ENCODE measurements at regions not wholly inside any gene's neighbourhood (a gene's known extent, or its start where the extent isn't known, plus 50 kb on each side); places are given as distances from the start of the nearest gene placed in this dataset.
"Not testable (repeated sequence)": the region's sequence is repeated elsewhere in the genome, so short reads cannot be mapped to it uniquely, and the experiment has no call there.

- not testable (repeated sequence) for DNase-seq (ENCODE audit: low read depth)
Measured at GRCh38 chr6:140189263-140189662, 814.8 kb upstream of the CITED2 start.

DNA sequence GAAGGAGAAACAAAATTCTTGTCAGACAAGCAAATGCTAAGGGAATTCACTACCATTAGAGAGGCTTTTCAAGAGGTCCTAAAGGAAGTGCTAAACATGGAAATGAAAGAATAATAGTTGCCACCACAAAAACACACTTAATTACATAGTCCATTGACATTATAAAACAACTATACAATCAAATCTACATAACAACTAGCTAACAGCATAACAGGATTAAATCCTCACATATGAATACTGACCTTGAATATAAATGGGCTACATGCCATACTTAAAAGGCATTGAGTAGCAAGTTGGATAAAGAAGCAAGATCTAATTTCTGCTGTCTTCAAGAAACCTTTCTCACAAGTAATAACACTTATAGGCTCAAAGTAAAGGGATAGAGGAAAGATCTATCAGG lies 811.5 kb upstream of the CITED2 start:
- DNase-seq (ENCODE audit: low read depth), result no peak

DNA sequence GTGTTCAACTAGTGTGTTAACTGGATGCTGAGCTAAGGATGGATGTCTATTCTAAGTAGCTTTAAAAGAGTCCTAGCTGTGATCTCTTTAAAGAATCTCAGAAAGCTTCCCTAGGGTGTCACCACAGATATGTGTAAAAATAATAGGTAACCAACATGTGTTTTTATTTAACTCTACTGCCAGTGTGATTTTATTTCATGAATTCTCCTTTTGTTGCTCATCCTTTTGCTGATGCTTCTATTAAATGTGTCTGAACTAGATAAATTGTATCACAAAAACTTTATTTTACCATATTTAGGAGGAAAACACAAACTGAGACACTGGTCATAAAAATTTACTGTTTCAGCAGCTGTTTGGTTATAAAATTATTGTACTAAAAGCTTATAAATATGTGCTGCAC lies 809.4 kb upstream of the CITED2 start:
- DNase-seq (ENCODE audit: low read depth), result no peak

DNA sequence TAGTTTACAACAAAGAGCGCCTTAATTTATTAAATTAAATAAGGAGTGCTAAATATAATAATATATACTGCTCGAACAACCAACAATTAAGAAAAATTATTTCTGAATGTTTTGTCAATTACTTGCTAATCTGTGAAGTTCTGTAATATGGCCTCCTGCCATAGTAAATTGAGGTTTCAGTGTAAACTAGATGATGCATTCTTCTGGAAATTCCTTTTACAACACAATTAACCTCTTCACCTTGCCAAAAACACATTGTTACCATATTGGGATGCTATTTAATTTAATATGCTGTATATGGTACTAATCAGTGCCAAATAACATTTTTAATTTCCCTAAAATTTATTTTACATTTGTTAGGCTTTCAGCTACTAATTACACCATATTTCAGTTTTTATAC lies 808.4 kb upstream of the CITED2 start:
- DNase-seq (ENCODE audit: low read depth), result no peak

DNA sequence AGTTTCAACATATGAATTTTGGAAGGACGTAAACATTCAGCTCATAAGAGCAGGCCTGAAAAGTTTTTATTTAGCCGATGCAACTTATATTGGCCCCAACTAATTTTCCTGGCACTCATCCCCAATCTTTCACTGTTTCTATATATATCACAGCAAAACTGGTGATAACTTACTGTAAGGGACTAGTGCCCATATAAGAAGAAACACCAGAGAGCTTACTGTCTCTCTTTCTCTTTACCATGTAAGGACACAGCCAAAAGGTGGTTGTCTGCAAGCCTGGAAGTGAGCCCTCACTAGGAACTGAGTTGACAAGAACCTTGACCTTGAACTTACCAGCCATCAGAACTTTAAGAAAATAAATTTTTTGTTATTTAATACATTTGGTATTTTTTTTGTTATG lies 807.4 kb upstream of the CITED2 start:
- DNase-seq (ENCODE audit: low read depth), result no peak

DNA sequence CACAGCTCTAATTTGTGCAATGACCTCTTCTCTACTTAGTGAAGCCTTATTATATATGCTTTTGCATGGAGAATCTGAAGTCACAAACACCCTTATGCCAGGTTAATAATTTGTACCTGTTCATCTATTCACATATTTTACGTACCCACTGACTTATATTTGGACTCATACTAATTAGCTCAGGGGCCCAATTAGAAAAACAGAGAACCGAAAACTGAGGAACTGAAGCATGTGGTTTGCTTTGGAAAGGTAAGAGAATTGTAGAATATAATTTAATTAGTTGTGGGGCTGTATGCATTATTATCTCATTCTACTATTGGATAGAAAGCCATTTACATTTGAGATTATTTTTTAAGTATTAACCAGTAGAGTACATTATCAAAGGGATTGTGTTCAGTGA lies 805.9 kb upstream of the CITED2 start:
- DNase-seq (ENCODE audit: low read depth), result no peak

- no peak for DNase-seq (ENCODE audit: low read depth)
Measured at GRCh38 chr6:140178935-140179334, 804.5 kb upstream of the CITED2 start.

DNA sequence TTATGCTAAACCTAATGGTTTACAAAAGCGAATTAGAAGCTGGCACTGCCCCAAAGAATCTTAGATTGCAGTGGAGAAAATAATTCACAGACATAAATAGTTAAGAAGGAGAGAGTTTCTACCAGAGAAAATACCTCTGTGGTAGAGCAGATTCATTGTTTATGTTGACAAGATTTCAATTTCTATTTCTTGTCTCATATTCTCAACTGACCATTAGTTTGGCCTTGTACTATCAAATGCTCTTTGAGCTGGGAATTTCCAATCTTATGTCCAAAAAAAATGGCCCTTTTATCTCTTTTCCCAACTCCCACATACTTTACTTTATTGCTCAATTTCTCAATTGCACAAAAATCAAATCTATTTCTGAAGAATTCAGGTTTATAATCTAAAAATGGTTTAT lies 804.1 kb upstream of the CITED2 start:
- no peak for DNase-seq (ENCODE audit: low read depth)

DNA sequence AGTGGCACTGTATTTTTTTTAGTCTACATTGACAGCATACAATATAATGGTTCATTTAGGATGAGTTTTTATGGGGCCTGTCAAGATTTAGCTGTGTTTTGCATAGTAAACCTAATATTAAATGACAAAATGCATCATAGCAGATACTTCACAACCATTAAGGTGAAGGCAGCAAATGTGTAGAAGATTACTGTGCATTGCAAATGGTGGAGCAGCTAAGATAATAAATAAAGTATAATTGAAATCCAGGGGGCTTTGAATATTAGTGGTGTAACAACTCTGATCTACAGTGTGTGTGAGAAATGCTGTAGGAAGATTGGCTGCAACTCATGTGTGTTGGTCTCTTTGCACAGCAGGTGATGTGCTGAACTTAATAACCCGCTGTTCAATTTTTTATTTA lies 801.9 kb upstream of the CITED2 start:
- no peak for DNase-seq (ENCODE audit: low read depth)

- DNase-seq (ENCODE audit: low read depth), result no peak
Measured at GRCh38 chr6:140175486-140175885, 801.0 kb upstream of the CITED2 start.

DNA sequence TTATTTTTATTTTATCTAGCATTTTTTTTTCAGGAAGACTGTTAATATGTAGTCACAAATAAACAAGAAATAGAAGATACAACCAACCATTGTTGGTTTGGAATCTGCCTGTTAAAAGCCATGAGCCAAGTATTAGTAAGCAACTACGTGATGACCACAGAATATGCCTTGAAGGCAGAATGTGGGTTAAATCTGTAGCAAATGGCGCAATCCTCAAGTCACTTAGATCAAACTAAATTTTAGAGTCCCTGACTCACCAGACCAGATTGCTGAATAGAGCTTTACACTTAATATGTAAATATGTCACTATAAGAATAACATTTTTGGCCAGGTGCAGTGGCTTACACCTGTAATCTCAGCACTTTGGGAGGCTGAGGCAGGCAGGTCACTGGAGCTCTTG lies 800.1 kb upstream of the CITED2 start:
- DNase-seq (ENCODE audit: low read depth), result no peak

DNA sequence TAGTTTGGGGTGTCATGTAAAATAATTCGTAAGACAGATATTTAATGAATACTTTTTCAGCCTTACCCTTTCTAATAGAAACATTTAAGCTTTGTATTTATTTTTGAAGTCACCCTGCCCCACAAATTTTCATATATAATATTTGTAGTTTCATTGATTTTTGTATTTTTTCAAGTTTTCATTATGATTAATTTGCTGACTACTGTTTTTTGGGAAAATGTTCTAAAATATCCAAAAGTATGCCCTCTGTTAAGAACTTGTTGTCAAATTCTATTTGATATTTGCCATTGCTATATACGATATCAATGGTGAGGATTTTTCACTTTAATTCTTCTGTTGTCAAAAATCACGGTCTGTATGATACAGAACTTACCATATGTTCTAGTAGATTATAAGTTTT lies 793.9 kb upstream of the CITED2 start:
- no peak for DNase-seq (ENCODE audit: low read depth)

GRCh38 chr6:140160909-140161308 lies 786.5 kb upstream of the CITED2 start:
- no peak for DNase-seq (ENCODE audit: low read depth)

DNA sequence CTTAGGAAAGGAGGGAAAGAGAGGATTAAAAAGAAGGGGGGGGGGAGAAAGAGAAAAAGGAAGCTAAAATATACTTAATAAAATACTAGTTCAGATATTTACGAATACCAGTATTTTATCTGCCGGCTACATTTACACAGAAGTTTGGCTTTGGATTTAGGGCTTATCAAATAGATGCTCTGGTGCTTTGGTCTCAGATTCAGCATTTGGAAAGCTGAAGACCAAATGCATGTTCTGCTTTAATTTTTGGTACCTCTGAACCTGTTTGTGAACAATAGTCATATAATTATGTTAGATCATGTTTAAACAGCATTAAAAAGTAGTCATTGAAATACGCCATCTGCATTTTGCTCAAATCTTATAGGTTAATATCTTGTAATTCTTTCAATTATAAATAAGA lies 786.0 kb upstream of the CITED2 start:
- no peak for DNase-seq (ENCODE audit: low read depth)

DNA sequence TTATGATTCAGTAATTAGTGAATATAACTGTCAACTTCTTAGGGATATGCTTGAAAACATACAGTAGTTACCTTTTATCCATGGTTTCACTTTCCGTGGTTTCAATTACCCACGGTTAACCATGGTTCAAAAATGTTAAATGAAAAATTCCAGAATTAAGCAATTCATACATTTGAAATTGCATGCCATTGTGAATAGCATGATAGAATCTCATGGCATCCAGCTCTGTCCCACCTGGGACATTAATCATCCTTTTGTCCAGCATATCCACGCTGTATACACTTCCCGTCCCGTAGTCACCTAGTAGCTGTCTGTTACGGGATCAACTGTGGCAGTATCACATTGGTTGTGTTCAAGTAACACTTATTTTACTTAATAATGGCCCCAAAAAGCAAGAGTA lies 781.7 kb upstream of the CITED2 start:
- DNase-seq (ENCODE audit: low read depth), result no peak

GRCh38 chr6:140155451-140156126 lies 781.1 kb upstream of the CITED2 start:
- no peak for DNase-seq (ENCODE audit: low read depth)

GRCh38 chr6:140153703-140154102 lies 779.3 kb upstream of the CITED2 start:
- no peak for DNase-seq (ENCODE audit: low read depth)

- DNase-seq (ENCODE audit: low read depth), result not testable (repeated sequence)
Measured at GRCh38 chr6:140147825-140148814, 773.7 kb upstream of the CITED2 start.

- DNase-seq (ENCODE audit: low read depth), result no peak
Measured at GRCh38 chr6:140140891-140141290, 766.4 kb upstream of the CITED2 start.

GRCh38 chr6:140138311-140139010 lies 764.0 kb upstream of the CITED2 start:
- DNase-seq (ENCODE audit: low read depth), result no peak

GRCh38 chr6:140134224-140134623 lies 759.8 kb upstream of the CITED2 start:
- no peak for DNase-seq (ENCODE audit: low read depth)

- DNase-seq (ENCODE audit: low read depth), result no peak
Measured at GRCh38 chr6:140130074-140130473, 755.6 kb upstream of the CITED2 start.

DNA sequence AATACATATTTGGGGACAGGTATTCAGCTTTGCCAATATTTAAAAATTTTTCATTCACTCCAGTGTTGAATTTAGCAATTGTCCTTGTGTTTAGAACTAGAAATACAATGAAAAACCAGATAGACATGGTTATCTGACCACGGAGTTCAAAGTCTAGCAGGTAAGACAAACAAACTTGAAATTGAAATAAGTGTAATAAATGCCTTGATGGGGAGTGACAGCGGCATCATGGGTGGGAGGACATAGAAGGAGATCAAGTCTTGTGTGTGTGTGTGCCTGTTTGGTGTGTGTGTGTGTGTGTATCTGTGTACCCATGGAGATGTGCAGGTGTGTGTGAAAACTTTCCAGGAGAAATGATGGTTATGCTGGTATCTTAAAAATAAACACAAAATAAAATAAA lies 750.0 kb upstream of the CITED2 start:
- DNase-seq (ENCODE audit: low read depth), result no peak
